ENCODE measurements at regions not wholly inside any gene's neighbourhood (a gene's known extent, or its start where the extent isn't known, plus 50 kb on each side); places are given as distances from the start of the nearest gene placed in this dataset.

GRCh38 chr12:3409662-3410061, 81.3 kb upstream of the PRMT8 start:
- H3K4me1 ChIP-seq (ENCODE audit: insufficient read depth, low read length, poor library complexity, severe bottlenecking): no peaks in the 10 kb centered on the region
- intact Hi-C loops (cut with micrococcal nuclease; ENCODE audit: unreplicated experiment): no loop called here
- ChIA-PET POLR2A (ENCODE audit: low non-redundant PET) (no interaction called here), CTCF (no interaction called here)
- no peak for DNase-seq (ENCODE audit: low spot score)
- TF ChIP-seq, protein P1, sequence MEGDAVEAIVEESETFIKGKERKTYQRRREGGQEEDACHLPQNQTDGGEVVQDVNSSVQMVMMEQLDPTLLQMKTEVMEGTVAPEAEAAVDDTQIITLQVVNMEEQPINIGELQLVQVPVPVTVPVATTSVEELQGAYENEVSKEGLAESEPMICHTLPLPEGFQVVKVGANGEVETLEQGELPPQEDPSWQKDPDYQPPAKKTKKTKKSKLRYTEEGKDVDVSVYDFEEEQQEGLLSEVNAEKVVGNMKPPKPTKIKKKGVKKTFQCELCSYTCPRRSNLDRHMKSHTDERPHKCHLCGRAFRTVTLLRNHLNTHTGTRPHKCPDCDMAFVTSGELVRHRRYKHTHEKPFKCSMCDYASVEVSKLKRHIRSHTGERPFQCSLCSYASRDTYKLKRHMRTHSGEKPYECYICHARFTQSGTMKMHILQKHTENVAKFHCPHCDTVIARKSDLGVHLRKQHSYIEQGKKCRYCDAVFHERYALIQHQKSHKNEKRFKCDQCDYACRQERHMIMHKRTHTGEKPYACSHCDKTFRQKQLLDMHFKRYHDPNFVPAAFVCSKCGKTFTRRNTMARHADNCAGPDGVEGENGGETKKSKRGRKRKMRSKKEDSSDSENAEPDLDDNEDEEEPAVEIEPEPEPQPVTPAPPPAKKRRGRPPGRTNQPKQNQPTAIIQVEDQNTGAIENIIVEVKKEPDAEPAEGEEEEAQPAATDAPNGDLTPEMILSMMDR (conservative IDR thresholded peaks at IDR 0.05; ENCODE audit: low read depth, low read length): no peak
- TF ChIP-seq EZH2 (IDR thresholded peaks at IDR 0.05; ENCODE audit: borderline replicate concordance, low read depth, low read length, poor library complexity, severe bottlenecking): no peak
- no peak overlapping the region for H3K27ac ChIP-seq (ENCODE audit: low read depth, low read length, poor library complexity, severe bottlenecking)
- H3K27me3 ChIP-seq (replicated peaks; ENCODE audit: insufficient read depth, low read depth, low read length, poor library complexity): no peaks in the 10 kb centered on the region
- H3K36me3 ChIP-seq (ENCODE audit: insufficient read depth, low read length, poor library complexity, severe bottlenecking): no peaks in the 10 kb centered on the region
- H3K9me3 ChIP-seq (ENCODE audit: low read depth, low read length, poor library complexity, severe bottlenecking): peaks cover 10% of the 10 kb centered on the region
- H3K4me3 ChIP-seq (ENCODE audit: low read depth, low read length, poor library complexity, severe bottlenecking): no peak overlapping the region
- BruUV-seq (replicated peaks): no TSS peak

GRCh38 chr12:3416159-3416558, 74.8 kb upstream of the PRMT8 start:
- ChIA-PET POLR2A (ENCODE audit: low non-redundant PET) (no interaction called here), CTCF (no interaction called here)
- no peak for DNase-seq (ENCODE audit: low spot score)
- H3K36me3 ChIP-seq (ENCODE audit: insufficient read depth, low read length, poor library complexity, severe bottlenecking): no peaks in the 10 kb centered on the region
- no peak for TF ChIP-seq EZH2 (IDR thresholded peaks at IDR 0.05; ENCODE audit: borderline replicate concordance, low read depth, low read length, poor library complexity, severe bottlenecking)
- TF ChIP-seq, protein P1 (conservative IDR thresholded peaks at IDR 0.05; ENCODE audit: low read depth, low read length): no peak
- BruUV-seq (replicated peaks): no TSS peak
- no peaks in the 10 kb centered on the region for H3K27me3 ChIP-seq (replicated peaks; ENCODE audit: insufficient read depth, low read depth, low read length, poor library complexity)
- no peak overlapping the region for H3K27ac ChIP-seq (ENCODE audit: low read depth, low read length, poor library complexity, severe bottlenecking)
- H3K4me3 ChIP-seq (ENCODE audit: low read depth, low read length, poor library complexity, severe bottlenecking): no peak overlapping the region
- intact Hi-C loops (cut with micrococcal nuclease; ENCODE audit: unreplicated experiment): no loop called here
- no peaks in the 10 kb centered on the region for H3K4me1 ChIP-seq (ENCODE audit: insufficient read depth, low read length, poor library complexity, severe bottlenecking)
- H3K9me3 ChIP-seq (ENCODE audit: low read depth, low read length, poor library complexity, severe bottlenecking): no peaks in the 10 kb centered on the region

DNA sequence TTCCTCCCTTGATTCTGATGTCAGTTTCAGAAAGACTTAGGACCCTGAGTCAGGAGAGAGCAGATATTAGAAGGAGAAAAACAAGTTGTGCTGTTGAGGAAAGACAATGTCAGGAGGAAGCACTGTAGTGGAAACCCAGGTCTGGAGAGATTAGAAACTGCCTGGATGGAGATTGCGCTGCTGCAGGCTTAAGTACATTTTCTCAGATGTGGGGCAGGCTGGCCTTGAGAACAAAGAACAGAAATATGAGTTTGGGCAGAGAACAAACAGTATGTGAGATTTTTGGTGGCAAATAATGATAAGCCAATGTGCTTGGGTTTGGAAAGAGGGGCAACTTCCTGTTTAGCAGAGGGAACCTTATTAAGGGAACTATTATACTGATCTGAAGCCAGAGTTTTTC, 74.3 kb upstream of the PRMT8 start:
- Histone ChIP-seq H3K27me3 (replicated peaks; ENCODE audit: insufficient read depth, low read depth, low read length, poor library complexity) (no peaks in the 10 kb centered on the region), H3K27ac (ENCODE audit: low read depth, low read length, poor library complexity, severe bottlenecking) (no peak overlapping the region), H3K4me3 (ENCODE audit: low read depth, low read length, poor library complexity, severe bottlenecking) (no peak overlapping the region), H3K36me3 (ENCODE audit: insufficient read depth, low read length, poor library complexity, severe bottlenecking) (no peaks in the 10 kb centered on the region), H3K4me1 (ENCODE audit: insufficient read depth, low read length, poor library complexity, severe bottlenecking) (no peaks in the 10 kb centered on the region), H3K9me3 (ENCODE audit: low read depth, low read length, poor library complexity, severe bottlenecking) (no peaks in the 10 kb centered on the region)
- CTCF ChIA-PET: no interaction called here
- TF ChIP-seq, protein P1 (conservative IDR thresholded peaks at IDR 0.05; ENCODE audit: low read depth, low read length): no peak
- TF ChIP-seq EZH2 (IDR thresholded peaks at IDR 0.05; ENCODE audit: borderline replicate concordance, low read depth, low read length, poor library complexity, severe bottlenecking): no peak
- POLR2A ChIA-PET (ENCODE audit: low non-redundant PET): no interaction called here
- BruUV-seq (replicated peaks): no TSS peak
- no peak for DNase-seq (ENCODE audit: low spot score)
- intact Hi-C loops (cut with micrococcal nuclease; ENCODE audit: unreplicated experiment): no loop called here

Data from A673 (cell line).